NCI-H524 treated with DMSO at 0.1 percent for 48 hours (cell line): ENCODE measurements at regions not wholly inside any gene's neighbourhood (a gene's known extent, or its start where the extent isn't known, plus 50 kb on each side); places are given as distances from the start of the nearest gene placed in this dataset.
"Not testable (repeated sequence)": the region's sequence is repeated elsewhere in the genome, so short reads cannot be mapped to it uniquely, and the experiment has no call there.

Source experiments
- DNase-seq: peaks from one replicate; lab custom pipeline; 2025; lab: John Stamatoyannopoulos, UW

DNA sequence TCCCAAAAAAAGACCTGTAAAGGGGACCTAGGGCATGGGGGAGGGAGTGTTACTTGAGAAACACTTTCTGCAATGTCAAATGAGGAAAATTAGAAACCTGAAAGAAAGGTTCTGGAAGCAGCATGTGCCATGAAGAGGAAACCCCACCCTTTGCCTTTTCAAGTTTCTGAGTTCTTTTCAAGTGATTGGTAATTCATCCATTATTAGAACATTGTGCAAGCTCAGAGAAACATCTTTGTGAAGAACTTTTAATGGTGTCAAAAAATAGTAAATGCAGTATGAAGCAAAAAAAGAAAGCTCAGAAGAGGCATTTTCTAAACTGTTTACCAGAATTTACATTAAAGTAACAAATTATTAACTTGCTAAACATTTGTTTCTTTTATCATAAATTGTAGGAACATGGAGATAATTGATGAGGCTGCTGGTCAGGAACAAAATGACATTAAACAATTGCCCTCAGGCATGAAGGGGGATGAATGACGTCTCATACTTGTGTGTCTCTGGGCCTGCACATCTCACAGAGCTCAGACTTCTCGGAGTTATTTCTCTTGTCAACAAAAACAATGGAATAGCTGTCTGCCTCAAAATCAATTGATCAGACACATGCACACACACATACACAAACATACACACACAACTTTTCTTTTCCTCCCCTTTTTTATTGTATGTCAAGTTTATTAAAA is 1946.0 kb upstream of the CDH6 start:
- DNase-seq: no peak

DNA sequence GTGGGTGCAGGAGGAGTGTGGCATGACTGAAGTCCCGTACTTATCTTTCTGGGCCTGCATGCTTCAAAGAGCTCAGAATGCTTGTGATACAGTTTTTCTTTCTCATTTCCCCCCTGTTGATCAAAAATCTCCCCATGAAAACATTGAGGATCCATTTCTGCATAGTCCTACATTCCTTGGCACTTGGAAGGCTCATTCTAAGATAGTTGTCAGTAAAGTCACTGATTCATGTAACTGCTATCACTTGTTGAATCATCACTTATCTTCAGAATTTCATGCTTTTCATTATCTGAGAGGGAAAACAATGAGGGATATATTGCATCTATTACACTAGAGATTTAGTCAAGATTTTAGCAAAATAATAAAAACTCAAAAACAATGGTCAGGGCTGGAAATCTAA is 1953.1 kb upstream of the CDH6 start:
- no peak for DNase-seq

- DNase-seq: no peak
These were observed 1953.9 kb upstream of the CDH6 start for GRCh38 chr5:29239606-29240005.

DNA sequence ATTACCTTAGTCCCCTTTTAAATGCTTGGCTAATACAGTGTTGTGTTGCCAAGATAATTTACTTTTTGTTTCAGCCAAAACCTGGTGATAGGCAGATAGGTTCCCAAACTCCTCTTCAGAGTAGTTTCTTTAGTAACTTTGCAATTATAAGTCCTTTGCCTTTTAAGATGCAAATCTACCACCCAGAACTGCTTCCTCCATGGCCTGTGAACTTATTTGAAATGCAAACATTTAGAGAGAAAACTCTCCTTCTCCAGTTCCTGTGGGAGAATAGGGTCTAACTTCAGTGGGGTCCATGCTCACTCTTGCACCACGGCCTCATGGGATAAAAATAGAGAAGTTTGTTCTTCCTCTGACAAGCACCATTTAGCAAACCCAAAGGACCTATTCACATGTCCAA is 1955.4 kb upstream of the CDH6 start:
- no peak for DNase-seq

GRCh38 chr5:29231154-29231553 is 1962.3 kb upstream of the CDH6 start:
- DNase-seq: no peak

DNA sequence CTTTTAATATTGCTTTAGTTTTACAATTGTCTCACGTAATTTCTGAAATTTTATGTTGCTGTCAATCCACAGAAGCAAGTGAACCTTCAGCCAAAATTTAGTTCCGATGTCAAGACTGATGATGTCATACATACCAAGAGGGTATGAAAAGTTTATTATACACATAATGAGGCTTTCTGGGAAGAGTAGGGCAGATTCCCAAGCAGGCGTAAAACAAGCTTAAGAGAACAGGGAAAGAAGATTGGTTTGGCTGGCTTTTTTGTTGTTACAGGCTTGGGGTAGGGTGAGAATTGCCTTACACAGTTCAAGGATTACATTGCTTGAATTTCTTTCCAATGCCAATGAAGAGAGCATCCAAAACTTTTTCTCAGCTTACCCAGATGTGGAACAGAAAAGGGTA is 1962.9 kb upstream of the CDH6 start:
- no peak for DNase-seq

- DNase-seq: peak; percentile 58
These were observed 1964.0 kb upstream of the CDH6 start for GRCh38 chr5:29229461-29229860.

GRCh38 chr5:29218138-29218537 is 1975.3 kb upstream of the CDH6 start:
- DNase-seq: no peak

GRCh38 chr5:29214839-29215238 is 1978.6 kb upstream of the CDH6 start:
- no peak for DNase-seq

GRCh38 chr5:29213475-29213874 is 1980.0 kb upstream of the CDH6 start:
- DNase-seq: no peak

GRCh38 chr5:29208024-29208423 is 1985.5 kb upstream of the CDH6 start:
- no peak for DNase-seq

GRCh38 chr5:29203049-29203448 is 1990.4 kb upstream of the CDH6 start:
- no peak for DNase-seq

DNA sequence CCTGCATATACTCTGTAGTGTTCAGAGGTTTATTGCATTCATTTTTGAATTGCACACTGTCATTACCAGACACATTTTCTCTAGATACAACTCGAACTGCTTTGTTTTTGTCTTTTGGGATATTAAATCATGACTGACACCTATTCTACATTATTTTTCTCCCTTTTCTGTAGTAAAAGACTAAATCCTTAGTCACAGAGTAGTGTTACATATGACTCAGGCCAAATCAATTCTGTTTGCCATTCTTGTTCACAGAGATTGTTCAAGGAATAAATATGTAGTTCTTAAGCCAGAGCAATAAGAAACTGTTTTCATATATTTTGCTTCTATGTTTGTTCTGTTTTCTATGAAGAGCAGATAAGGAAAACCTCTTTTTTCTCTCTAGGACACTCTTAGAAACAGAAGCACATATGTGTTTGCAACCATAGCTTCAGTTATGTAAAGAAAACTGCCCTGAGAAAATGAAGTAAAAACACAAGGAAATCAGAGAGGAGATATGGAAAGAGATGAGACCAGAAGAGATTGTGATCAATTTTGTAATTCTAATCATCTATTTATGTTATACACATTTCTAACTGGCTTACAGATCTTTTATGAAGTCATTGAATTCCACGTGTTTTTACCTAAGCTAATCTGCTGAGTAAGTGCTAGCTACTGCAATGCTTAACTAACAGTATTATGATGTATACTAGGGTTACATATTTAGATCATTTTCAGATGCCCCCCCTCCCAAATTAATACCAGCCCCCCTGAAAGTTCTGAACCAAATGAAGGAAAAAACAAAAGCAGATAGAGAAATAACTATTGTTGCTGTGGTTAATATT is 1995.6 kb upstream of the CDH6 start:
- DNase-seq: no peak

- no peak for DNase-seq
These were observed 1999.5 kb upstream of the CDH6 start for GRCh38 chr5:29193972-29194371.

GRCh38 chr5:29191269-29192048 is 2002.0 kb upstream of the CDH6 start:
- not testable (repeated sequence) for DNase-seq

GRCh38 chr5:29190398-29190797 is 2003.1 kb upstream of the CDH6 start:
- not testable (repeated sequence) for DNase-seq

GRCh38 chr5:29186380-29186779 is 2007.1 kb upstream of the CDH6 start:
- DNase-seq: not testable (repeated sequence)

DNA sequence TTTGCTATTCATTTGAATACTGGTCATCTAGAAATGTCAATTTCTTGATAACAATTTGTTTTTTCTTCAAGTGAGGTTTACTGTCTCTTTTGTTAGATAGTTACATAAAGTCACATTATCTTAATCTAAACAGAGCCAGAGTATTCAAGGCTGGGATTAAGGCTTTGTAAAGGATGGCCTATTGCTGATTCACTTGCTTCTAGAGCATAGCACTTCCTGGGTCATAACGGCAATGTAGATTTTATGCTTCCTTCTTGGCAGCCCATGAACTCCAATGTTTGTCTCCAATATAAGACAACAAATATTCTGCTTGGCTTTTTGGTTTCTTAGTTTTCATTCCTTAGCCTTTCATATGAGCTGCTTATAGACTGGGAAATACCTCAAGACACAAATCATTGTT is 2007.9 kb upstream of the CDH6 start:
- DNase-seq: no peak

DNA sequence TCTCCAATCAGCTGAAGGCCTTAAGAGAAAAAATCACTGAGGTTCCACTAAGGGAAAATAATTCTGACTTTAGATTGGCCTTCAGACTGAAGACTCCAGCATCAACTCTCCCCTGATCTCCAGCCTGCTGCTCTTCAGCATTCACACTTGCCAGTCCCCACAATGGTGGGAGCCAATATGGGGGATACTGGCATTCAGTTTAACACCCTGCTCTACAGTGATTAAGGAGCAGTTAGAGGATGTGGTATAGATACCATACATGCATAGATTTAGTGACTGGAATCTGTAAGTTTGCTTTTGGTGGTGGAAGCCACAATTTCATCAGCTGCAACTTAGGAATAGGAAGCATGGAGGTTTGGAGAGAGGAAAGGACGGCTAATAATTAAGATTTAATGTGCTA is 2017.7 kb upstream of the CDH6 start:
- no peak for DNase-seq

GRCh38 chr5:29170599-29170998 is 2022.9 kb upstream of the CDH6 start:
- no peak for DNase-seq

DNA sequence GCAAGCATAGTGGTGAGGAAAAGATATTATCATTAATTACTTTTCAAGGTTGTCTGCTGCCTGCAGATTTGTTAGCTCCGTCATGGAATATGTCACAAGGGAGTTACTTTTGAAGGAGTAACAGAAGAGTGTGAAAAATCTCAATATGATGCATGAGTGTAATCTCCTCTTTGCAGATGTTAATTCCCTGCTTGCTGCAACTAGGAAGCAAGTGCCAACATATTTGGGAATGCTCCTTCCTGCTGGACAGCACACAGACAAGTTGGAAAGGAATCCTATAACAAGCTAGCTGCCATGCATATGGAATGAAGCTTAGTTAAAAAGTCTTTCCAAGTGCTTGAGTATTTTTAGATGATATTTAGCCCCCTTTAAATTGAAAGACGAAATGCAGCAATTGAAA is 2023.6 kb upstream of the CDH6 start:
- no peak for DNase-seq

DNA sequence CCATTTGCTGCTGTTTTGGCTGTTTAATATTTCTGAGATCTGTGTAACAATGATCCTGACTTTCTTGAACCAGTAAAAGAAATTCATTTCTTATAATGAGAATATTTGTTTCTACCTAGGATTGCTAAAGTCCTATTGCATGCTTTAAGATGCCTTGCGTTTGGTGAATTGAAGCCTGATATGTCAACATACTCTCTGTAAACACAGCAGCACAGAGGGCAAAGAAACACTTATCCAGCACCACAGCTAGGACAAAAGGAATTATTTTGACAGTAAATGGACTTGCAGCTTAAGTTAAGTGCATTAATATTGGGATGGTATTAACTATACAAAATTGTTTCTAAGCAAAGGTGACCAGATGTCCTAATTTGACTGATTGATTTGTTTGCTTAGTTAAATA is 2031.2 kb upstream of the CDH6 start:
- DNase-seq: no peak
